H1 (cell line): ENCODE measurements at regions not wholly inside any gene's neighbourhood (a gene's known extent, or its start where the extent isn't known, plus 50 kb on each side); places are given as distances from the start of the nearest gene placed in this dataset.

ENCODE experiments used
- BACH1 ChIP-seq: IDR thresholded peaks from 2 replicates; pipeline ENCODE4 v1.6.1; 2012; ENCODE audit warnings: low read length, improper control_type of control experiment
- BRCA1 ChIP-seq: IDR thresholded peaks from 2 replicates; pipeline ENCODE4 v1.6.1; 2012; ENCODE audit warnings: low read depth, low read length, improper control_type of control experiment
- CHD2 ChIP-seq: IDR thresholded peaks from 2 replicates; pipeline ENCODE4 v1.6.1; 2012; ENCODE audit warnings: low read length, improper control_type of control experiment
- KDM4A ChIP-seq: IDR thresholded peaks from one replicate; pipeline ENCODE4 v1.7.1; 2012; ENCODE audit warnings: low read depth, mild to moderate bottlenecking, moderate library complexity, low read length, inconsistent platforms; ENCODE audit not compliant: severe bottlenecking
- TF ChIP-seq, protein P1 (sequence below): fragments of 300-600 bp; sonication (generic); IDR thresholded peaks from 2 replicates; pipeline ENCODE4 v1.7.1; 2012; ENCODE audit warnings: low read length, moderate library complexity, mild to moderate bottlenecking, inconsistent platforms; ENCODE audit not compliant: insufficient replicate concordance

DNA sequence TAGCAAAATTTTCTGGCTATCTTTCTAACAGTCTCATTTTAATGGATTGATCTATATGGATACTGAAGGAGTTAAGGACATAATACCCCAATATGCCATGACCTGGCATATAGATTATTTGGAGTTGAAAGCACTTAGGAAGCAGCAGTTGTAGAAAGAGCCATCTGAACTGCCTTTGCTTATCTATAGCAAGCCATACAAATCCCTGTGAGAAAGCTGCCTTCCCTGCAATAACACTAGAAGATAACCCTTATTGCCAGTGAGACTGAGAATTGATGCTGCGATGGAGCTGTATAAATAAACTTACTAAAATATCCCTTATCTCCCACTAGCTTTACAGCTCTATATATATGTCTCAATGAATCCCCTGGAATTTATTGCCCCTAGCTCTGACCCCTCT, 346.3 kb downstream of the TECRL start (continued):
- TF ChIP-seq, protein P1, sequence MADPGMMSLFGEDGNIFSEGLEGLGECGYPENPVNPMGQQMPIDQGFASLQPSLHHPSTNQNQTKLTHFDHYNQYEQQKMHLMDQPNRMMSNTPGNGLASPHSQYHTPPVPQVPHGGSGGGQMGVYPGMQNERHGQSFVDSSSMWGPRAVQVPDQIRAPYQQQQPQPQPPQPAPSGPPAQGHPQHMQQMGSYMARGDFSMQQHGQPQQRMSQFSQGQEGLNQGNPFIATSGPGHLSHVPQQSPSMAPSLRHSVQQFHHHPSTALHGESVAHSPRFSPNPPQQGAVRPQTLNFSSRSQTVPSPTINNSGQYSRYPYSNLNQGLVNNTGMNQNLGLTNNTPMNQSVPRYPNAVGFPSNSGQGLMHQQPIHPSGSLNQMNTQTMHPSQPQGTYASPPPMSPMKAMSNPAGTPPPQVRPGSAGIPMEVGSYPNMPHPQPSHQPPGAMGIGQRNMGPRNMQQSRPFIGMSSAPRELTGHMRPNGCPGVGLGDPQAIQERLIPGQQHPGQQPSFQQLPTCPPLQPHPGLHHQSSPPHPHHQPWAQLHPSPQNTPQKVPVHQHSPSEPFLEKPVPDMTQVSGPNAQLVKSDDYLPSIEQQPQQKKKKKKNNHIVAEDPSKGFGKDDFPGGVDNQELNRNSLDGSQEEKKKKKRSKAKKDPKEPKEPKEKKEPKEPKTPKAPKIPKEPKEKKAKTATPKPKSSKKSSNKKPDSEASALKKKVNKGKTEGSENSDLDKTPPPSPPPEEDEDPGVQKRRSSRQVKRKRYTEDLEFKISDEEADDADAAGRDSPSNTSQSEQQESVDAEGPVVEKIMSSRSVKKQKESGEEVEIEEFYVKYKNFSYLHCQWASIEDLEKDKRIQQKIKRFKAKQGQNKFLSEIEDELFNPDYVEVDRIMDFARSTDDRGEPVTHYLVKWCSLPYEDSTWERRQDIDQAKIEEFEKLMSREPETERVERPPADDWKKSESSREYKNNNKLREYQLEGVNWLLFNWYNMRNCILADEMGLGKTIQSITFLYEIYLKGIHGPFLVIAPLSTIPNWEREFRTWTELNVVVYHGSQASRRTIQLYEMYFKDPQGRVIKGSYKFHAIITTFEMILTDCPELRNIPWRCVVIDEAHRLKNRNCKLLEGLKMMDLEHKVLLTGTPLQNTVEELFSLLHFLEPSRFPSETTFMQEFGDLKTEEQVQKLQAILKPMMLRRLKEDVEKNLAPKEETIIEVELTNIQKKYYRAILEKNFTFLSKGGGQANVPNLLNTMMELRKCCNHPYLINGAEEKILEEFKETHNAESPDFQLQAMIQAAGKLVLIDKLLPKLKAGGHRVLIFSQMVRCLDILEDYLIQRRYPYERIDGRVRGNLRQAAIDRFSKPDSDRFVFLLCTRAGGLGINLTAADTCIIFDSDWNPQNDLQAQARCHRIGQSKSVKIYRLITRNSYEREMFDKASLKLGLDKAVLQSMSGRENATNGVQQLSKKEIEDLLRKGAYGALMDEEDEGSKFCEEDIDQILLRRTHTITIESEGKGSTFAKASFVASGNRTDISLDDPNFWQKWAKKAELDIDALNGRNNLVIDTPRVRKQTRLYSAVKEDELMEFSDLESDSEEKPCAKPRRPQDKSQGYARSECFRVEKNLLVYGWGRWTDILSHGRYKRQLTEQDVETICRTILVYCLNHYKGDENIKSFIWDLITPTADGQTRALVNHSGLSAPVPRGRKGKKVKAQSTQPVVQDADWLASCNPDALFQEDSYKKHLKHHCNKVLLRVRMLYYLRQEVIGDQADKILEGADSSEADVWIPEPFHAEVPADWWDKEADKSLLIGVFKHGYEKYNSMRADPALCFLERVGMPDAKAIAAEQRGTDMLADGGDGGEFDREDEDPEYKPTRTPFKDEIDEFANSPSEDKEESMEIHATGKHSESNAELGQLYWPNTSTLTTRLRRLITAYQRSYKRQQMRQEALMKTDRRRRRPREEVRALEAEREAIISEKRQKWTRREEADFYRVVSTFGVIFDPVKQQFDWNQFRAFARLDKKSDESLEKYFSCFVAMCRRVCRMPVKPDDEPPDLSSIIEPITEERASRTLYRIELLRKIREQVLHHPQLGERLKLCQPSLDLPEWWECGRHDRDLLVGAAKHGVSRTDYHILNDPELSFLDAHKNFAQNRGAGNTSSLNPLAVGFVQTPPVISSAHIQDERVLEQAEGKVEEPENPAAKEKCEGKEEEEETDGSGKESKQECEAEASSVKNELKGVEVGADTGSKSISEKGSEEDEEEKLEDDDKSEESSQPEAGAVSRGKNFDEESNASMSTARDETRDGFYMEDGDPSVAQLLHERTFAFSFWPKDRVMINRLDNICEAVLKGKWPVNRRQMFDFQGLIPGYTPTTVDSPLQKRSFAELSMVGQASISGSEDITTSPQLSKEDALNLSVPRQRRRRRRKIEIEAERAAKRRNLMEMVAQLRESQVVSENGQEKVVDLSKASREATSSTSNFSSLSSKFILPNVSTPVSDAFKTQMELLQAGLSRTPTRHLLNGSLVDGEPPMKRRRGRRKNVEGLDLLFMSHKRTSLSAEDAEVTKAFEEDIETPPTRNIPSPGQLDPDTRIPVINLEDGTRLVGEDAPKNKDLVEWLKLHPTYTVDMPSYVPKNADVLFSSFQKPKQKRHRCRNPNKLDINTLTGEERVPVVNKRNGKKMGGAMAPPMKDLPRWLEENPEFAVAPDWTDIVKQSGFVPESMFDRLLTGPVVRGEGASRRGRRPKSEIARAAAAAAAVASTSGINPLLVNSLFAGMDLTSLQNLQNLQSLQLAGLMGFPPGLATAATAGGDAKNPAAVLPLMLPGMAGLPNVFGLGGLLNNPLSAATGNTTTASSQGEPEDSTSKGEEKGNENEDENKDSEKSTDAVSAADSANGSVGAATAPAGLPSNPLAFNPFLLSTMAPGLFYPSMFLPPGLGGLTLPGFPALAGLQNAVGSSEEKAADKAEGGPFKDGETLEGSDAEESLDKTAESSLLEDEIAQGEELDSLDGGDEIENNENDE = no peak
- TF ChIP-seq CHD2 = no peak
- TF ChIP-seq KDM4A = no peak
- no peak for TF ChIP-seq BACH1
- no peak for TF ChIP-seq BRCA1
